PFSK-1 (cell line): ENCODE measurements at regions not wholly inside any gene's neighbourhood (a gene's known extent, or its start where the extent isn't known, plus 50 kb on each side); places are given as distances from the start of the nearest gene placed in this dataset.

Experiments used
- FOXP2 ChIP-seq: optimal IDR thresholded peaks from 2 replicates; pipeline ENCODE3; 2011; ENCODE audit warnings: borderline replicate concordance, control low read depth, inconsistent platforms; ENCODE audit not compliant: insufficient read depth; ENCODE audit errors: extremely low read length, extremely low read depth
- POLR2AphosphoS5 ChIP-seq: IDR thresholded peaks from 2 replicates; pipeline ENCODE4 v1.6.1; 2012; ENCODE audit warnings: low read depth, mild to moderate bottlenecking, control low read depth, low read length, moderate library complexity
- SIN3A ChIP-seq: IDR thresholded peaks from 2 replicates; pipeline ENCODE4 v1.6.1; 2012; ENCODE audit warnings: mild to moderate bottlenecking, low read length, moderate library complexity, borderline replicate concordance; ENCODE audit not compliant: insufficient read depth
- TAF1 ChIP-seq: IDR thresholded peaks from 2 replicates; pipeline ENCODE4 v1.6.1; 2012; ENCODE audit warnings: low read length, control low read depth, borderline replicate concordance; ENCODE audit not compliant: insufficient read depth
- TF ChIP-seq, protein P1 (sequence below), 2 experiments: IDR thresholded peaks; 2 replicates each; pipeline versions ENCODE4 v1.6.1 to v1.8.0; 2011 to 2012; ENCODE audit warnings: low read depth in 2 of 2, low read length in 2 of 2, control low read depth in 1 of 2, inconsistent platforms in 1 of 2, mild to moderate bottlenecking in 1 of 2, moderate library complexity in 1 of 2; ENCODE audit not compliant: insufficient read depth in 1 of 2

DNA sequence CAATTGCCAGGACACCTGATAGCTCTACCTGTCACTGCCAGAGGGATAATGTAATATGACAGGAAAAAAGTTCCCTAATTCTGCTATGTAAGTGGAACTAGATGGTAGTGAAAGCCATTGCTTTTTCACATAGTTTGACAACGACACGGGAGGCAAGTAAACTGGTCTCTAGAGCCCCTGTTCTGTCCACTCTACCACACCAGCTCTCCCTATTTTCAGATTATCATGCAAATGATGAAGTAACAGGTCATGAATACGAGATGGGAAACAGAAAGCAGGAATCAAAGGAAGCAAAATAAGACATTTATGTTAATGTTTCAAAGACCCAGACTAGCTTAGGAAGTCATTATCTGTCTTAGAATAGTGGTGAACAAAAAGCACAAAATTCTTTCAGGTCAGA lies 56.2 kb downstream of the TAF11L14 start:
- TF ChIP-seq FOXP2 (no peak), SIN3A (no peak), TAF1 (no peak), POLR2AphosphoS5 (no peak)
- TF ChIP-seq, protein P1, sequence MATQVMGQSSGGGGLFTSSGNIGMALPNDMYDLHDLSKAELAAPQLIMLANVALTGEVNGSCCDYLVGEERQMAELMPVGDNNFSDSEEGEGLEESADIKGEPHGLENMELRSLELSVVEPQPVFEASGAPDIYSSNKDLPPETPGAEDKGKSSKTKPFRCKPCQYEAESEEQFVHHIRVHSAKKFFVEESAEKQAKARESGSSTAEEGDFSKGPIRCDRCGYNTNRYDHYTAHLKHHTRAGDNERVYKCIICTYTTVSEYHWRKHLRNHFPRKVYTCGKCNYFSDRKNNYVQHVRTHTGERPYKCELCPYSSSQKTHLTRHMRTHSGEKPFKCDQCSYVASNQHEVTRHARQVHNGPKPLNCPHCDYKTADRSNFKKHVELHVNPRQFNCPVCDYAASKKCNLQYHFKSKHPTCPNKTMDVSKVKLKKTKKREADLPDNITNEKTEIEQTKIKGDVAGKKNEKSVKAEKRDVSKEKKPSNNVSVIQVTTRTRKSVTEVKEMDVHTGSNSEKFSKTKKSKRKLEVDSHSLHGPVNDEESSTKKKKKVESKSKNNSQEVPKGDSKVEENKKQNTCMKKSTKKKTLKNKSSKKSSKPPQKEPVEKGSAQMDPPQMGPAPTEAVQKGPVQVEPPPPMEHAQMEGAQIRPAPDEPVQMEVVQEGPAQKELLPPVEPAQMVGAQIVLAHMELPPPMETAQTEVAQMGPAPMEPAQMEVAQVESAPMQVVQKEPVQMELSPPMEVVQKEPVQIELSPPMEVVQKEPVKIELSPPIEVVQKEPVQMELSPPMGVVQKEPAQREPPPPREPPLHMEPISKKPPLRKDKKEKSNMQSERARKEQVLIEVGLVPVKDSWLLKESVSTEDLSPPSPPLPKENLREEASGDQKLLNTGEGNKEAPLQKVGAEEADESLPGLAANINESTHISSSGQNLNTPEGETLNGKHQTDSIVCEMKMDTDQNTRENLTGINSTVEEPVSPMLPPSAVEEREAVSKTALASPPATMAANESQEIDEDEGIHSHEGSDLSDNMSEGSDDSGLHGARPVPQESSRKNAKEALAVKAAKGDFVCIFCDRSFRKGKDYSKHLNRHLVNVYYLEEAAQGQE (IDR thresholded peaks at IDR 0.05; ENCODE audit: insufficient read depth in 1 of 2, low read depth in 2 of 2, low read length in 2 of 2) = no peak

DNA sequence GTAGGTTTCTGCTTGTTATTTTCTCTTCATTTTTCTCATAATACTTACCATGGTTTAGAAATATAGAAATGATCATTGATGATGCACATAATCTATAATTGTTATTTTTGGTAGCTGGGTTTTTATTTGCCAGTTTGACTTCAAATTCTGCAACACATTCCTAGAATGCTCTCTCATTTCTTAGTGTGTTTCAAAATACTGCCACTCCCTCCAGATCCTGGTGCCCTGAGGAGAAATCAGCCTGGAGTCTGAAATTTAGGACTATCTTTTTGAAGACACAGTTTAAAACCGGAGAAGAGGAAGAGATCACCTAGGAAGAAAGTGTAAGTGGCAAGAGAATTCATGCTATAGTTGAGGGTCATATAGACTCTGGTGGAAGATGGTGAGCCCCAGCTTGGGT lies 57.5 kb downstream of the TAF11L14 start:
- no peak for TF ChIP-seq FOXP2

DNA sequence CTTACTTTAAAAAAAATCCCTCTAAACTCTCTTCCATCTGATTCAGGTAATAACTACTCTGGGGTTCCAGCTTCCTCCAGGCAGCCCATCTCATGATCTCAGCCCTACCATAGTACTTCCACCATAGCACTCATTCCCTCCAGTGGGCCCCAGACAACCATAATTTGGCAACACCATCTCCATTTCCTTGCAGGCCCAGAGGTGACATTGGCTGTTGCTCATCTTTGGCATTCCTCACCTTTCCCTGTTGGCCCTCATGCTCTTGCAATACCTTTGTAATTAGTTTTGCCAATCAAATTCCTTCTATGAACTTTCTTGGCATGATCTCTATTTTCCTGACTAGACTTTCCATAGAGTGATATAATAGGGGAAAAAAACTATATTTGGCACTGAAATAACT lies 60.1 kb downstream of the TAF11L14 start:
- no peak for TF ChIP-seq POLR2AphosphoS5
- no peak for TF ChIP-seq SIN3A
- no peak for TF ChIP-seq FOXP2
- TF ChIP-seq, protein P1 (IDR thresholded peaks at IDR 0.05; ENCODE audit: insufficient read depth in 1 of 2, low read depth in 2 of 2, low read length in 2 of 2) = no peak
- TF ChIP-seq TAF1 = no peak

DNA sequence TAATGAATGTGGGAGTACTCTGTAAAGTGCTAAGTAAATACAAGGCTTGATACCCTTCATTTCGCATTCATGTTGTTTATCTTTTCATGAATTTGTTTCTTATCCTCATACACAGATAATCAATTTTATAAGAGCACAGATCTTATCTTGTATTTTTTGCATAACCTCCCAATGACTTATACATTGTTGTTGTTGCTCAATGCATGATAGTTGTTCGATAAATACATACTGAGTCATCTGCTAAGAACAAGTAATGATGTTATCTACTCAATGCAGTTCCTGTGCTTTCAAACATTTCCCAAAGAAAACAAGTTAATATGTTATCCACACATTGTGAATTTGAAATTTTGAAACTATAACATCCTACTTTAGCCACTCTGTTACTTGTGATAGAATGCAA lies 60.7 kb downstream of the TAF11L14 start:
- TF ChIP-seq TAF1 (no peak), POLR2AphosphoS5 (no peak), SIN3A (no peak), FOXP2 (no peak)
- TF ChIP-seq, protein P1 (IDR thresholded peaks at IDR 0.05; ENCODE audit: insufficient read depth in 1 of 2, low read depth in 2 of 2, low read length in 2 of 2) = no peak

DNA sequence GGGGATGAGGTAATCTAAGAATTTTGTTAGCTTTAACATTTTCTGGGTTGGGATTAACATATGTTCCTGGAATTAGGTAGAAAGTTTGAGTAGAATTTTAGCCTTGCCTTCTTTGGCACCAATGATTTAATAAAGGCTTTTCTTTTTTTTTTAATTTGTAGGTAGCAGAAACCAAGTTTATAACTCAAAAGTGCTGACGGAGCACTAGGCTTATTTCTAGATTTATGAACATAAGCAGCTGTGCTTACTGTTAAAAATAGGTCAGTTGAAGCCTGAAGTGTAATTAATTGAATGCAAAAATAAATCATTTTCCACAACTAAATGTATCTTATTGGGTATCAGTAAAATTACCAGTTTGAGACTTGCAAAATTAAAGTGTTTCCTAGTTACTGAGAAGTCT lies 62.4 kb downstream of the TAF11L14 start:
- TF ChIP-seq POLR2AphosphoS5 (no peak), TAF1 (no peak), SIN3A (no peak)
- TF ChIP-seq, protein P1 (IDR thresholded peaks at IDR 0.05; ENCODE audit: insufficient read depth in 1 of 2, low read depth in 2 of 2, low read length in 2 of 2) = no peak
